GM19468 (cell line): ENCODE measurements at regions not wholly inside any gene's neighbourhood (a gene's known extent, or its start where the extent isn't known, plus 50 kb on each side); places are given as distances from the start of the nearest gene placed in this dataset.
"Not testable (repeated sequence)": the region's sequence is repeated elsewhere in the genome, so short reads cannot be mapped to it uniquely, and the experiment has no call there.

ENCODE experiments used
- ATAC-seq: cut with Tn5 transposase; IDR thresholded peaks from one replicate; pipeline ENCODE4 v1.9.1; 2021; ENCODE audit warnings: mild to moderate bottlenecking, moderate library complexity, moderate number of reproducible peaks; ENCODE audit not compliant: unreplicated experiment; ENCODE audit errors: extremely low read depth

GRCh38 chr16:60241671-60242070, 1507.6 kb upstream of the GOT2 start:
- no peak for ATAC-seq

GRCh38 chr16:60230666-60231065, 1496.5 kb upstream of the GOT2 start:
- no peak for ATAC-seq

- ATAC-seq: no peak
Measured at GRCh38 chr16:60225541-60225940, 1491.4 kb upstream of the GOT2 start.

GRCh38 chr16:60217787-60218186, 1483.7 kb upstream of the GOT2 start:
- no peak for ATAC-seq

- ATAC-seq: no peak
Measured at GRCh38 chr16:60214311-60214710, 1480.2 kb upstream of the GOT2 start.

- ATAC-seq: no peak
Measured at GRCh38 chr16:60206516-60206915, 1472.4 kb upstream of the GOT2 start.

GRCh38 chr16:60204181-60204580, 1470.1 kb upstream of the GOT2 start:
- no peak for ATAC-seq

- ATAC-seq: no peak
Measured at GRCh38 chr16:60203525-60204124, 1469.5 kb upstream of the GOT2 start.

GRCh38 chr16:60200729-60201128, 1466.6 kb upstream of the GOT2 start:
- ATAC-seq: not testable (repeated sequence)

- ATAC-seq: no peak
Measured at GRCh38 chr16:60200161-60200560, 1466.0 kb upstream of the GOT2 start.

GRCh38 chr16:60199150-60199549, 1465.0 kb upstream of the GOT2 start:
- no peak for ATAC-seq

GRCh38 chr16:60181536-60181935, 1447.4 kb upstream of the GOT2 start:
- ATAC-seq: no peak

- ATAC-seq: no peak
Measured at GRCh38 chr16:60180609-60181008, 1446.5 kb upstream of the GOT2 start.

GRCh38 chr16:60170196-60170595, 1436.1 kb upstream of the GOT2 start:
- ATAC-seq: no peak

GRCh38 chr16:60166111-60166510, 1432.0 kb upstream of the GOT2 start:
- ATAC-seq: no peak

GRCh38 chr16:60151987-60152386, 1417.9 kb upstream of the GOT2 start:
- no peak for ATAC-seq

GRCh38 chr16:60150907-60151306, 1416.8 kb upstream of the GOT2 start:
- no peak for ATAC-seq

- ATAC-seq: no peak
Measured at GRCh38 chr16:60143348-60143705, 1409.2 kb upstream of the GOT2 start.

GRCh38 chr16:60142619-60143347, 1408.7 kb upstream of the GOT2 start:
- ATAC-seq: no peak

GRCh38 chr16:60137891-60138290, 1403.8 kb upstream of the GOT2 start:
- no peak for ATAC-seq

- no peak for ATAC-seq
Measured at GRCh38 chr16:60127196-60127595, 1393.1 kb upstream of the GOT2 start.

- ATAC-seq: not testable (repeated sequence)
Measured at GRCh38 chr16:60126115-60126514, 1392.0 kb upstream of the GOT2 start.
